Endothelial cell (in vitro differentiated cells): ENCODE measurements at regions not wholly inside any gene's neighbourhood (a gene's known extent, or its start where the extent isn't known, plus 50 kb on each side); places are given as distances from the start of the nearest gene placed in this dataset.

Experiments
- DNase-seq: peaks from one replicate; pipeline ENCODE4 v3.0.0; 2021; ENCODE audit warnings: low spot score
- H3K27ac Mint-ChIP-seq: one replicate; pipeline ENCODE4 v1.8.0; 2021; ENCODE audit warnings: mixed read lengths, inconsistent platforms; ENCODE audit not compliant: unreplicated experiment
- H3K27me3 Mint-ChIP-seq: one replicate; pipeline ENCODE4 v1.8.0; 2021; ENCODE audit warnings: mild to moderate bottlenecking, moderate library complexity, mixed read lengths, inconsistent platforms; ENCODE audit not compliant: unreplicated experiment
- H3K36me3 Mint-ChIP-seq: one replicate; pipeline ENCODE4 v1.8.0; 2021; ENCODE audit warnings: mild to moderate bottlenecking, low read depth, mixed read lengths, inconsistent platforms; ENCODE audit not compliant: unreplicated experiment
- H3K4me1 Mint-ChIP-seq: one replicate; pipeline ENCODE4 v1.8.0; 2021; ENCODE audit warnings: mild to moderate bottlenecking, mixed read lengths, inconsistent platforms; ENCODE audit not compliant: unreplicated experiment
- H3K4me3 Mint-ChIP-seq: one replicate; pipeline ENCODE4 v1.8.0; 2021; ENCODE audit warnings: mild to moderate bottlenecking, mixed read lengths, inconsistent platforms; ENCODE audit not compliant: unreplicated experiment
- H3K9me3 Mint-ChIP-seq: one replicate; pipeline ENCODE4 v1.8.0; 2021; ENCODE audit warnings: mixed read lengths, inconsistent platforms; ENCODE audit not compliant: unreplicated experiment
- TF ChIP-seq, protein P1 (sequence below): fragments of 200-600 bp; sonication (generic); IDR thresholded peaks from one replicate; pipeline ENCODE4 v1.5.0; 2021; ENCODE audit warnings: antibody characterized with exemption; ENCODE audit not compliant: unreplicated experiment

GRCh38 chr6:137956098-137956488 lies 89.0 kb downstream of the TNFAIP3 start:
- Mint-ChIP-seq H3K4me3 (no peak overlapping the region), H3K27ac (no peak overlapping the region), H3K9me3 (peaks cover 3% of the 10 kb centered on the region), H3K27me3 (peaks cover 2% of the 10 kb centered on the region), H3K4me1 (no peaks in the 10 kb centered on the region), H3K36me3 (no peaks in the 10 kb centered on the region)
- TF ChIP-seq, protein P1, sequence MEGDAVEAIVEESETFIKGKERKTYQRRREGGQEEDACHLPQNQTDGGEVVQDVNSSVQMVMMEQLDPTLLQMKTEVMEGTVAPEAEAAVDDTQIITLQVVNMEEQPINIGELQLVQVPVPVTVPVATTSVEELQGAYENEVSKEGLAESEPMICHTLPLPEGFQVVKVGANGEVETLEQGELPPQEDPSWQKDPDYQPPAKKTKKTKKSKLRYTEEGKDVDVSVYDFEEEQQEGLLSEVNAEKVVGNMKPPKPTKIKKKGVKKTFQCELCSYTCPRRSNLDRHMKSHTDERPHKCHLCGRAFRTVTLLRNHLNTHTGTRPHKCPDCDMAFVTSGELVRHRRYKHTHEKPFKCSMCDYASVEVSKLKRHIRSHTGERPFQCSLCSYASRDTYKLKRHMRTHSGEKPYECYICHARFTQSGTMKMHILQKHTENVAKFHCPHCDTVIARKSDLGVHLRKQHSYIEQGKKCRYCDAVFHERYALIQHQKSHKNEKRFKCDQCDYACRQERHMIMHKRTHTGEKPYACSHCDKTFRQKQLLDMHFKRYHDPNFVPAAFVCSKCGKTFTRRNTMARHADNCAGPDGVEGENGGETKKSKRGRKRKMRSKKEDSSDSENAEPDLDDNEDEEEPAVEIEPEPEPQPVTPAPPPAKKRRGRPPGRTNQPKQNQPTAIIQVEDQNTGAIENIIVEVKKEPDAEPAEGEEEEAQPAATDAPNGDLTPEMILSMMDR: no peak
- no peak for DNase-seq

- H3K4me1 Mint-ChIP-seq: no peaks in the 10 kb centered on the region
- H3K4me3 Mint-ChIP-seq: no peak overlapping the region
- no peaks in the 10 kb centered on the region for H3K36me3 Mint-ChIP-seq
- no peak for DNase-seq
- peaks cover 3% of the 10 kb centered on the region for H3K9me3 Mint-ChIP-seq
- TF ChIP-seq, protein P1: no peak
- peaks cover 2% of the 10 kb centered on the region for H3K27me3 Mint-ChIP-seq
- H3K27ac Mint-ChIP-seq: no peak overlapping the region
Measured at GRCh38 chr6:137957471-137957870, 90.4 kb downstream of the TNFAIP3 start.

GRCh38 chr6:137958811-137959565 lies 91.9 kb downstream of the TNFAIP3 start:
- no peak overlapping the region for H3K27ac Mint-ChIP-seq
- TF ChIP-seq, protein P1: no peak
- H3K4me1 Mint-ChIP-seq: no peaks in the 10 kb centered on the region
- H3K27me3 Mint-ChIP-seq: no peaks in the 10 kb centered on the region
- no peak for DNase-seq
- no peak overlapping the region for H3K4me3 Mint-ChIP-seq
- H3K9me3 Mint-ChIP-seq: peaks cover 3% of the 10 kb centered on the region
- no peaks in the 10 kb centered on the region for H3K36me3 Mint-ChIP-seq

DNA sequence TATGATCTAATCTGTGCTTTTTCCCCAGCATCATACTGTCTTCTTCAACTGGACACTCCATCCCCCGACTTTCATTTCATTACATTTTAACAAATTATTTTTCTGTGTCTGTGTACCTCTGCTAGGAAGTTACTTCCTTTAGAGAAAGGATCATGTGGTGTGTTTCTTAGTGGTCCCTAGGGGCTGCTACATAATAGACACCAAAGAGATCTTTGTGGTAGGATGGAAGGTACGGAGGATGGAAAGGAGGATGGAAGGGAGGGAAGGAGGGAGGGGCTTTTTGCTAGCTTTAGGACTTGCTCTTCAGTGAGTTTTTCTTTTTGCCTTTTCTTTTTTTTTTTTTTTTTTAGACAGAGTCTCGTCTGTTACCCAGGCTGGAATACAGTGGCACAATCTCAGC lies 95.7 kb downstream of the TNFAIP3 start:
- Mint-ChIP-seq H3K4me1 (no peaks in the 10 kb centered on the region), H3K36me3 (no peaks in the 10 kb centered on the region), H3K9me3 (peaks cover 3% of the 10 kb centered on the region), H3K4me3 (no peak overlapping the region), H3K27me3 (peaks cover 3% of the 10 kb centered on the region), H3K27ac (no peak overlapping the region)
- no peak for DNase-seq
- TF ChIP-seq, protein P1: no peak

- H3K4me1 Mint-ChIP-seq: peaks cover 14% of the 10 kb centered on the region
- no peaks in the 10 kb centered on the region for H3K36me3 Mint-ChIP-seq
- H3K9me3 Mint-ChIP-seq: no peaks in the 10 kb centered on the region
- TF ChIP-seq, protein P1: no peak
- H3K27me3 Mint-ChIP-seq: peaks cover 5% of the 10 kb centered on the region
- H3K27ac Mint-ChIP-seq: no peak overlapping the region
- no peak overlapping the region for H3K4me3 Mint-ChIP-seq
- no peak for DNase-seq
Measured at GRCh38 chr6:137964876-137965275, 97.8 kb downstream of the TNFAIP3 start.
